ENCODE measurements at regions not wholly inside any gene's neighbourhood (a gene's known extent, or its start where the extent isn't known, plus 50 kb on each side); places are given as distances from the start of the nearest gene placed in this dataset.

- Mint-ChIP-seq H3K36me3 (ENCODE audit: insufficient read depth in 1 of 3, low read depth in 3 of 3) (no peaks in the 10 kb centered on the region), H3K4me3 (no peak overlapping the region), H3K27me3 (ENCODE audit: low read depth) (no peaks in the 10 kb centered on the region; the same call in 1 of the 2 replicates), H3K9me3 (no peaks in the 10 kb centered on the region), H3K27ac (no peak overlapping the region), H3K4me1 (peaks cover 13 to 16% of the 10 kb centered on the region in 2 experiments)
- no peak overlapping the region for H3K14ac ChIP-seq (ENCODE audit: insufficient read depth, low read length)
- no peak overlapping the region for H2BK5ac ChIP-seq (ENCODE audit: insufficient read length, low read length)
- no peak overlapping the region for H3K27ac ChIP-seq (ENCODE audit: insufficient read length, low read depth, low read length)
- no CpG with 5 or more reads among the region's 7 CpGs for WGBS (ENCODE audit: extremely low coverage, insufficient read length, low lambda C conversion rate)
- H4K5ac ChIP-seq (ENCODE audit: insufficient read length, low read depth, low read length) = no peak overlapping the region
- H3K23me2 ChIP-seq (ENCODE audit: insufficient read length, low read depth, low read length, poor library complexity, severe bottlenecking) = no peaks in the 10 kb centered on the region
- no peaks in the 10 kb centered on the region for H3K79me1 ChIP-seq (ENCODE audit: insufficient read depth, low read depth, low read length, poor library complexity, severe bottlenecking)
- H3T11ph ChIP-seq (ENCODE audit: low read length) = no peak overlapping the region
- H3K79me2 ChIP-seq (ENCODE audit: insufficient read depth, low read length) = no peaks in the 10 kb centered on the region
- H3K4me2 ChIP-seq (ENCODE audit: insufficient read depth, insufficient read length, low read length) = no peak overlapping the region
- no peak overlapping the region for H2AK5ac ChIP-seq (ENCODE audit: insufficient read length, low read length)
- H3K9ac ChIP-seq (ENCODE audit: extremely low read depth, insufficient read length, low read length) = no peak overlapping the region
- H2BK15ac ChIP-seq (ENCODE audit: low read depth, low read length) = no peak overlapping the region
- no peak overlapping the region for H2BK20ac ChIP-seq (ENCODE audit: low read depth, low read length, poor library complexity, severe bottlenecking)
- H4K91ac ChIP-seq (ENCODE audit: insufficient read length, low read depth, low read length) = no peak overlapping the region
- H4K20me1 ChIP-seq (ENCODE audit: control insufficient read depth, insufficient read depth, insufficient read length) = no peaks in the 10 kb centered on the region
- H3K9me3 ChIP-seq (ENCODE audit: control insufficient read depth, low read depth, low read length) = no peaks in the 10 kb centered on the region
- no peak overlapping the region for H3K56ac ChIP-seq (ENCODE audit: insufficient read length, low read depth, low read length)
- H3K4ac ChIP-seq (ENCODE audit: low read depth, low read length) = no peak overlapping the region
- H2BK120ac ChIP-seq (ENCODE audit: low read depth, low read length, poor library complexity, severe bottlenecking) = no peak overlapping the region
- H2BK12ac ChIP-seq (ENCODE audit: insufficient read length, low read depth, low read length) = no peak overlapping the region
- no peak overlapping the region for H2AFZ ChIP-seq (ENCODE audit: low read length)
- no peak for DNase-seq
- H3K4me1 ChIP-seq (ENCODE audit: insufficient read depth, low read length) = no peaks in the 10 kb centered on the region
- TF ChIP-seq, protein P1, sequence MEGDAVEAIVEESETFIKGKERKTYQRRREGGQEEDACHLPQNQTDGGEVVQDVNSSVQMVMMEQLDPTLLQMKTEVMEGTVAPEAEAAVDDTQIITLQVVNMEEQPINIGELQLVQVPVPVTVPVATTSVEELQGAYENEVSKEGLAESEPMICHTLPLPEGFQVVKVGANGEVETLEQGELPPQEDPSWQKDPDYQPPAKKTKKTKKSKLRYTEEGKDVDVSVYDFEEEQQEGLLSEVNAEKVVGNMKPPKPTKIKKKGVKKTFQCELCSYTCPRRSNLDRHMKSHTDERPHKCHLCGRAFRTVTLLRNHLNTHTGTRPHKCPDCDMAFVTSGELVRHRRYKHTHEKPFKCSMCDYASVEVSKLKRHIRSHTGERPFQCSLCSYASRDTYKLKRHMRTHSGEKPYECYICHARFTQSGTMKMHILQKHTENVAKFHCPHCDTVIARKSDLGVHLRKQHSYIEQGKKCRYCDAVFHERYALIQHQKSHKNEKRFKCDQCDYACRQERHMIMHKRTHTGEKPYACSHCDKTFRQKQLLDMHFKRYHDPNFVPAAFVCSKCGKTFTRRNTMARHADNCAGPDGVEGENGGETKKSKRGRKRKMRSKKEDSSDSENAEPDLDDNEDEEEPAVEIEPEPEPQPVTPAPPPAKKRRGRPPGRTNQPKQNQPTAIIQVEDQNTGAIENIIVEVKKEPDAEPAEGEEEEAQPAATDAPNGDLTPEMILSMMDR (conservative IDR thresholded peaks at IDR 0.05) = no peak
- H3K27me3 ChIP-seq (ENCODE audit: insufficient read depth, low read length) = no peaks in the 10 kb centered on the region
- no peak overlapping the region for H3K18ac ChIP-seq (ENCODE audit: insufficient read length, low read depth, low read length)
- H4K8ac ChIP-seq (replicated peaks; ENCODE audit: insufficient read length, low read depth, low read length) = no peak overlapping the region
- no peak overlapping the region for H3K23ac ChIP-seq (ENCODE audit: insufficient read length, low read depth, low read length)
These were observed 156.8 kb upstream of the JARID2 start for GRCh38 chr6:15088904-15089568.
